ENCODE measurements at regions not wholly inside any gene's neighbourhood (a gene's known extent, or its start where the extent isn't known, plus 50 kb on each side); places are given as distances from the start of the nearest gene placed in this dataset.

DNA sequence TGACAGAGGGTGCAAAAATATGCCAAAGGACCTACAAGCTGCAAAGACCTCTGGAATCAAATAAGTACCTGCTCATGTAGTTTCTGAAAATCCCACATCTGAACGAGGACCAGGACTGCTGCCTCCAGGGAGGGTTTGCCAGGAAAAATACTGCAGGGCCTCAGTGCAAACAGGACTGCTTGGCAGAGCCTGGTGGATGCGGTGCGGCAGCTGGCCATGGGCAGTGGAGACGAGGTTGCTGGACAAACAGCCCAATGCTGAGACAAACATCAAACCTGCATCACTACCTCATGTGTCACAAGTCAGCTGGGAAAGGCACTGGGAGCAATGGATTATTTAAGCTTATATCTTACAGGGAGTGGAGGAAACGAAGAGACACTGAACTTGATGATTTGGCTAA is 238.8 kb downstream of the PAX1 start:
- intact Hi-C loops (cut with DNase I) = no loop called here
- DNase-seq (ENCODE audit: low spot score) = no peak

DNA sequence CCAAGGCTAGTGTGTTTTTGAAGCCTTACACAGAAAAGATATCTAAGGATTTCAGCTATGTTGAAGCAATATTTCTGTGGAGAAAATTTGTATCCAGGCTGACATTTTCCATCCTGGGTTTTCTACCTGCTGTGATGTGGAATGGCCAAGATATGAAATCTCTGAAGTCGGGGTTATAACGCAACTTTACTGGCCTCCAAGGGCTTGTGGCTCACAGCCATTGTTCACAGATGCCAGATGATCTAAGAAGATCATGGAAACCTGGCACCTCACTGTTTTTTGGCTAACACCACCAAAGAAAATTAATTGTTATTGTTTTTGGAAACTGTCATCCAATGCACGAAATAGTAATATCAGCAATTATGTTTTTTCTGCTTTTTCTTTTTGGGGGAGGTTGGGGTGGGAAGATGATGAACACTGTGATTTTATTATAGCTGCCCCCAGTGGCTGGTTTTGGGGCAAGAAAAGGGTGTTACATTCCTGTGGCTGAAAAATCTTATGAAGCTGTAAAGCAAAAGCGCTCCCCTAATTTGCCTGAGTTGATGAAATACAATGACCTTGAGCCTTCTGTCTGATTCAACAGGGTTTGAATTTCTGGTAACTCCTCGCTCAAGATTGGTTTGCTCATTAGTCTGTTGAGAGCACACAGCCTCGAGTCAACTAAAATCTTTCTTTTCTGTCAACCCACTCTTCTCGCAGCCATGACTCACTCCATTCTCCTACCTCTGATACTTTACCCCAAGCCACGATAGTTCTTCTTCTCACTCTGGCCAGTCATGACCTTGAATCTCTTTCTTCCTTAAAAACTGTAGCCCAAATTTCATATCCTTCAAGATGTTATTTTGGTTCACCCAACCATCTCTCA is 236.7 kb downstream of the PAX1 start:
- intact Hi-C loops (cut with DNase I) = no loop called here
- DNase-seq (ENCODE audit: low spot score) = no peak

DNA sequence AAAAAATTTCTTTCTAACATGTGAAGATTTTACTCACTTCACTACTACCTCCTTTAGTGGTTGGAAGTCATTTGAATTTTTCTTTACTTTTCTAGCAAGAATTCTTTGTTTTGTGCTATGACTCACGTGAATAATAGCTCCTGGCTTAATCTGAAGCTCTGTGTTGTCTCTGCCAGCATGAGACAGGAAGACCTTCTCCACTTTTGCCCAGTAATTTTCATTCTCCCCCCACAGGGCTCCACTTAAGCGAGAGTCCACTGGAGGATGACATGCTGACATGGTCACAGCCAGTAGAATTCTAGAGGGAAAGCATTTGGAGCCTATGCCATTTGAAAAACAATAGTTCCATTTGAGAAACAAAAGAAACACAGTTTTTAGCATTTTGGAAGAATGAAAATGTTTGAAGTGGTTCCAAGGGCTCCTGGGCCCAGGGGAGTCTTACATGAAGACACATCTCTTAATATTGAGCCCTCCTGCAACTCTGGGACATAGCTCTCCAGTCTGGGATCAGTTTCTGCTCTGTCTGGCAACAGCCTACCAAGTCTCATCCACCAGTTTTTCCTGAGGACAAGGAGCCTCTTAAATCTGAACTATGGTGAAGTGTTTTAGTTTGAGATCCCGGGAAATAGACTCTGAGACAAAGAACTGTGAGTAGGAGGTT is 231.4 kb downstream of the PAX1 start:
- intact Hi-C loops (cut with DNase I) = no loop called here
- no peak for DNase-seq (ENCODE audit: low spot score)

DNA sequence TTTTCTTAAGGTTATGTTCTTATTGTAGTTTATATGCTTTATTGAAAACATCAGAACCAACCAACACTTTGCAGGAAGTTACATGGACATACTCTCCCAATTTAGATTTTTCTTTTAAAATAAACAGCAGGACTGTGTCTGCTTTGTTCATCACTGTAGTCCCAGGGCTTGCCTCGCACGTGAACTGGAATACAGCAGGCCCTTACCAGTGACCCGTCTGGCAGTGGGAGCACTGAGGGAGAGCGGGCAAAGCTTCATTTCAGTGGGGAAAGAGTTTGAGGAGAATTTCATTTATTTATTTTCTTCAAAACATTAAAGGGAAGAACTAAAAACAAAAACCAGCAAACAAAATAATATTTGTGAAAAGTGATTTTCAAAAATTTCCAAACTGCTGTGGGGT is 230.8 kb downstream of the PAX1 start:
- intact Hi-C loops (cut with DNase I) = no loop called here
- no peak for DNase-seq (ENCODE audit: low spot score)

DNA sequence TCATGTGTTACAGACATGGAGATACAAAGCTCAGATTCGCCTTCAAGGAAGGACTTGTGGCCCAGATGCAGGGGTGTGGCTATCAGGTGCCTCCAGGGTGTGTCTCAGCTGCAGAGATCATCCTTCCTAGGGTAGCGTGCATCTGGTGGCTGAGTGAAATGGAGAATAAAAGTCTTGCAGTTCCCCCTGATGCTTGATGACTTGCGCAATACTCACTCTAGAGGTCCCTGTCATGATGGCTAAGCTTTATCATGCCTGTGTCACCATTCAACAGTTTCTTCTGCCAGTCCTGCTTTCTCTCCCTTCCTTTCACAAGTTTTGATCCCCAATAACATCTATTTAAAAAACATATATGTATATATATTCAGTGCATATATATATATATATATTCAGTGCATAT is 228.1 kb downstream of the PAX1 start:
- intact Hi-C loops (cut with DNase I) = no loop called here
- DNase-seq (ENCODE audit: low spot score) = no peak

DNA sequence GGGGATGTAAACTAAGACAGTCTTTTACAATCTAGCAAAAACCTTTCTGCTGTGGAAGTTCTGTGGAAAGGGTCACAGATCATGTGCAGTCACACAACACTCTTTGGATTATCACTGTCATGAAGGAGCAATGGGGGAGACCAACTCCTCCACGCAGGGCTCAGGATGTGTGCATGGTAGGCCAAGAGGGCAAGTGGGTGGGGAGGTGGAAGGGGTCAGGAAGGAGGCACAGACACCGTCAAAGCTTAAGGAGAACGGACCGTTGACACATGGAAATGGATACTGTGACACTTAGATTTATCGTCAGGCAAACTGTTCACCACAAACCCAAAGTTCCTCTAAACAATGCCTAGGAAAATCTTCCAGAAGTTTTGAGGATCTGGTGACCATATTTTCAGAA is 215.8 kb downstream of the PAX1 start:
- intact Hi-C loops (cut with DNase I) = no loop called here
- DNase-seq (ENCODE audit: low spot score) = no peak

DNA sequence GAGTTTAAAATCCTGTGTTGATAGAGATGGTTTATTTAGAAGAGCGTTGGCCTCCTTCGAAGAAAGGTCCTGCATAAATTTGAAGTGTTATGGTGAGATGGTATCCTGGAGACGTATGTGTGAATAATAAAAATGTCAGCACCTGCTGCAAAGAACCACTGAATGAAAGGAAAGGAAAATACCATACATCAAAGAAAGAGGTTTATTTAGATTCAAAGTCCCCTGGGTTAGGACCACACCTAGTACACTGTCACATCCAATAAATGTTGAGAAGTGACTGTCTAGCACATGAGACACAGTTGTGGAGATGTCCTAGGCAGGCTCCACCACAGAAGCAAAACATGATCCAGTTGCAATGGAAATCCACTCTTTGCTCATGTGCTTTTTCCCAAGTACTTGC is 214.7 kb downstream of the PAX1 start:
- DNase-seq (ENCODE audit: low spot score) = no peak
- intact Hi-C loops (cut with DNase I) = no loop called here

DNA sequence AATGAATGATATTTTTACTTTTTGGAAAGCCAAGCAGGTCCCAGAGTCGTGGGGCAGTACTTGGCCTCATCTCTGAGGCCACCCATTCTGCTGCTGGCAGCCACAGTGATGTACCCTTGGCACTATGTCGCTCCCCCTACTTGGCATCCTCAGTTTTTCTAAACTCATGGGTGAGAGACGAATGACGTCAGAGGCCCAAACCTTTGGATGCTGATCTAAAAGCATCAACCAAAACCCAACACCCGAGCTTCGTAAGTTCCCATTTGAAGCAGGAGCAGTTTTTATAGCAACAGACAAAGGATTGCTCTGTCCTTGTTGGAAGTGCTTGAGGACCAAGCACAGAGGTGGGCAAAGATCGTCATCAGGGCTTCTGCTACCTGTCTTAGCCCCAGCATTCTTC is 212.9 kb downstream of the PAX1 start:
- intact Hi-C loops (cut with DNase I) = no loop called here
- no peak for DNase-seq (ENCODE audit: low spot score)

DNA sequence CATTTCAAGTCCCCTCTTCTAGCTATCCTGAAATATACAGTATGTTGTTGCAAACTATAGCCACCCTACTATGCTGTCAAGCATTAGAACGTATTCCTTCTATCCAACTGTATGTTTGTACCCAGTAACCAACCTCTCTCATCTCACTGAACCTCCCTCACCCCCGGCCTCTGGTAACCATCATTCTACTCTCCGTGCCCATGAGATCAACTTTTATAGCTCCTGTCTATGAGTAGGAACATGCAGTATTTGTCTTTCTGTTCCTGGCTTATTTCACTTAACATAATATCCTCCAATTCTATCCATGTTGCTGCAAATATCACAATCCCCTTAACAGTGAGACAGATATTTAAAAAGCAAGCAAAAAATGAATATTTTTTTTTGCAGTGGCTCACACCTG is 196.9 kb downstream of the PAX1 start:
- DNase-seq (ENCODE audit: low spot score) = no peak
- intact Hi-C loops (cut with DNase I) = no loop called here

DNA sequence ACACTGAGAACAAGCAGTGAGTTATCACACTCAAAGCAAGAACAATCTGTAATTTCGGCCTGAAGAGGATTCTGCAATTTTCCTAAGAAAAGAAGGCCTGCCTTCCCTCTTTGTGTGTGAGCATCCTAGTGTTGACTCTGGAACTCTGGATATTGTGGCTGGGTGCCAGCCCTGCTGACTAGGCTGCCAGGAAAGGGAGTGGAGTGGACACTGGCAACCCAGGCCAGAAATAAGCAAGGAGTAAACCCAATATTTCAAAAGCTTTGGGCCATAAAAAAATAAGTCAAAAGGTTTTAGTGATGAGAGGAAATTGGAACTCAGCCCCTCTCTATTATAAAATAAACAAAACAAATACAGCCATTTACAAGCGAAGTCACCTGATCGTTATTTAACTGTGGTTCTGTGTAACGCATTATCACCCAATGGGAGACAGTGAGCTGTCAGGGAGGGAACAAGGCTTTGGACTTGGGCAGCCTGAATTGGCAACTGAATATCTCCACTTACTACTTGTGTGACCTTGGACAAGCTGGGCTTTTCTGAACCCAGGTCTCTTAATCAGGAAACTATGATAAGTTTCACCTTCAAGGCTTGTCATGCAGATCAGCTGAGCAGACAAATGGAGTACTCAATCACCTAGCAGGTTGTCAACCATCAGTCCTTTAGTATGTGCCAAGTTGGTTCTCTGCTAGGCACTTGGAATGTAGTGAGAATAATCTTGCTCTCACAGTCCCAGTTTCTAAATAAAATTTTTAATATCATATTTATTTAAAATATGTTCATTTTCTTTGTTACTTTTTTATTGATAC is 196.2 kb downstream of the PAX1 start:
- intact Hi-C loops (cut with DNase I) = no loop called here
- DNase-seq (ENCODE audit: low spot score) = no peak

DNA sequence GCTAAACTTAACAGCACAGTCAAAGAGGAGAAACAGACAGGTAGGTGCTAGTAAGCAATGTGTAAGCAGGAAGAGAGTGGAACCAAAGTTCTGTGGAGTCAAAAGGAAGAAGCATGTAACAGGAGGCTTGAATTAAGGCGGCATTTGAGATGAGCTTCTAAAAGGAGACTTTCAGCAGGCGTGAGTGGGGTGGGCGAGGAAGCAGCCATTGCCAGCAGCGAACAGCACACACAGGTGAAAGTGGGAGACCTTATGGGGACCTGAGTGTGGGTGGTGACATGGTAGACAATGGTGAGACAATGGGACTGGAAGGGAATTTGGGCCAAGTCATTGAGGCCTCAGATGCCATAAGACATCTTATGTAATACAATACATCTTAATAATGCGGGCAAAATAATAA is 195.0 kb downstream of the PAX1 start:
- intact Hi-C loops (cut with DNase I) = no loop called here
- no peak for DNase-seq (ENCODE audit: low spot score)

DNA sequence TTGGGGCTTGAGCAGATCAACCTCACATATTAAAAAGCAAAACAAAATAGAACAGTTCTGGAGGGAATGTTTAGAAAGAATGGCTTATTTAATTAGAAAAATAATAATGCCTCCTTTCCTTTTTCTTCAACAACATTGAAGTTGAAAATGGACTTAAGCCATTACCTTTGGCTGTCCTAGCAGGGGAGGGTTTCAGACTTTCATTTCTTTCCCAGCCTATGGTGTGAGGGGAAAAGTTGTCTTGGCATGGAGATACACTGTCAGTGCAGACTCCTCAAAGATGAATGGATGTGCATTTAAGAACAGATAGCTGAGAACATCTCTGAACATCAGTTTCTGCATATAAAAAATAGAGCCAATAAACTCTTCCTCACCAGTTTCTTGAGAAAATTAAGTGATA is 169.5 kb downstream of the PAX1 start:
- DNase-seq (ENCODE audit: low spot score) = no peak
- intact Hi-C loops (cut with DNase I) = no loop called here

DNA sequence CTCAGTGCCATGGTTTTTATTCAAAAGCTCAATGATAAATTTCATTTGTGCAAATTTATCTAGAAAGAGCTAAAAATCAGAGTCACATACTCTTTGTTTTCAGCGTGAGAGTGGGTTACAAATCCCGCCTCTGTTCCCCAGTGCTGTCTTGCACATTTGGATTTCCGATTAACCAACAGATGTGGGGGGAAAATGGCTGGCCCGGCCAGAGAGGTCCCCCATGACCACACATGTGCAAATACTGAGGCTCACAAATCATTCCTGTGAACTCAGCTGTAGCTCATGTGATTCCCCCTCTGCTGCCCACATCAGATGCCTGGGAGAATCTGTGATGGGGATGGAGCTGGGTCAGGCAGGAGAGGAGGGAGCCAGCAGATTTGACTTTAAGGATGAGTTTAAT is 168.7 kb downstream of the PAX1 start:
- DNase-seq (ENCODE audit: low spot score) = no peak
- intact Hi-C loops (cut with DNase I) = no loop called here

DNA sequence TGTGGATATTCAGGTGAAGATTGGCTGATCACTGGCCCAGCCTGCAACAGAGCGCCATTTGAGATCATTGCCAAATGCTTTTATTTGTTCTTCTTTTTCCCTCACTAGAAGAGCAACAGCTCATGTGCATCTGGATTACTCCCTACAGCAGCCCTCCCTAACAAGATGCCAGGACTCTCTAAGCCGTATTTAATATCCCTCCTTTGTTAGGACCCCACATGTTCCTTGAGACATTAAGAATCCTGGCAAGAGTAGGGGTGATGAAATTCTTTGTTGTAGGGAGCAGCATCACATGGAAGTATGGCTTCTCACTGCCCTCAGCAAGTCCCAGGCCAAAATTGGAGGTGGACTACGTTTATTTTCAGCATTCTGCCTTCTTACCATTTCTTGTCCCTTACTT is 167.8 kb downstream of the PAX1 start:
- no peak for DNase-seq (ENCODE audit: low spot score)
- intact Hi-C loops (cut with DNase I) = no loop called here

DNA sequence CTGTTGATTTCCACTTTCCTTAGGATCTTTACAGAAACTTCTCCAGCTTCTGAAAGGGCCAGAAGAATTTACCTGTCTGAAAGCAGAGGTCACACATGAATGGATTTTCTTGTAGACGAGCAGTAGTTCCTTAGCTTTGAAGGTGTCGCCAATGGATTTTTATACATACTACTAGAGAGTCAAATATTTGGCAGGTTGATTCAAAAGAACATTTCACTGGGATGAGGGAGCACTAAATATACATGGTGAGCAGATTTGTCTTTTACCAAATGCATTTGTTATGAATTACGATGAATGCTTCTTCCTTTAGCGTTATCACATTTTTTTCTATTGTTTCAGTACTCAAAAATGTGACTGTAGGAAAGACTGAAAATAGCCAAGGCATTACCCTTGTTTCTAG is 162.3 kb downstream of the PAX1 start:
- no peak for DNase-seq (ENCODE audit: low spot score)
- intact Hi-C loops (cut with DNase I) = no loop called here

DNA sequence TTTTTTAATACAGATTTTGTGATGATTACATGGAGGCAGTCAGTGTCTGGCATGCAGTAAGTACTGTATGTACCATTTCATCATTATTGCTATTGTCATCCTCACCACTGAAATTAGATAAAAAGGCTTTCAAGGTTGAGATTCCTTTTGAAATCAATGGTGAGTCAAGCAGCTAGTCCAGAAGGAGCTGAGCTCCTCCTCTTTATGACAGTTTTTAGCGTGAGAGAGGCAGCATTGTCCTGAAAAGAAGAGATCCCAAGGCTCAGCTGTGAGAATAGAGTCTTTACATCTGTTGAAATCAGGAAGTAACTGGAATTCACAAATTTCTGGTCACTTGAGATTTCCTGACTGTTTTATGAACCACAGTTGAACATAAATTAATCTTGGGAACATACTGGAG is 161.9 kb downstream of the PAX1 start:
- intact Hi-C loops (cut with DNase I) = no loop called here
- no peak for DNase-seq (ENCODE audit: low spot score)

DNA sequence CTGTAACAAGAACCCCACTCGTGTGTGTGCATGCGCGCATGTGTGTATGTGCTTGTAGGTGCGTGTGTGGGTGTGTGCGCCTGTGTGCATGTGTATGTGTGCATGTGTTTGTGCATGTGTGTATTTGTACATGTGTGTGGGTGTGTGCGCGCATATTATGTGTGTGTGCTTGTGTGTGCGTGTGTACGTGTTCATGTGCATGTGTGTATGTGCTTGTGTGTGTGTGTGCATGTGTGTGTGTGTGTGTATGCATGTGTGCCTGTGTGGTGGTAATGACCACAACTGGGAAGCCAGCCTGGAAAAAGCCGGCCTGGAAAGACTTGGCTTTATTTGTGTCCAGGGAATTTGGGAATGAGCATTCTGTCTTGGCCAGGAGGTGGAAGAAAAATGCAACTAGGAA is 157.5 kb downstream of the PAX1 start:
- no peak for DNase-seq (ENCODE audit: low spot score)
- intact Hi-C loops (cut with DNase I) = no loop called here

DNA sequence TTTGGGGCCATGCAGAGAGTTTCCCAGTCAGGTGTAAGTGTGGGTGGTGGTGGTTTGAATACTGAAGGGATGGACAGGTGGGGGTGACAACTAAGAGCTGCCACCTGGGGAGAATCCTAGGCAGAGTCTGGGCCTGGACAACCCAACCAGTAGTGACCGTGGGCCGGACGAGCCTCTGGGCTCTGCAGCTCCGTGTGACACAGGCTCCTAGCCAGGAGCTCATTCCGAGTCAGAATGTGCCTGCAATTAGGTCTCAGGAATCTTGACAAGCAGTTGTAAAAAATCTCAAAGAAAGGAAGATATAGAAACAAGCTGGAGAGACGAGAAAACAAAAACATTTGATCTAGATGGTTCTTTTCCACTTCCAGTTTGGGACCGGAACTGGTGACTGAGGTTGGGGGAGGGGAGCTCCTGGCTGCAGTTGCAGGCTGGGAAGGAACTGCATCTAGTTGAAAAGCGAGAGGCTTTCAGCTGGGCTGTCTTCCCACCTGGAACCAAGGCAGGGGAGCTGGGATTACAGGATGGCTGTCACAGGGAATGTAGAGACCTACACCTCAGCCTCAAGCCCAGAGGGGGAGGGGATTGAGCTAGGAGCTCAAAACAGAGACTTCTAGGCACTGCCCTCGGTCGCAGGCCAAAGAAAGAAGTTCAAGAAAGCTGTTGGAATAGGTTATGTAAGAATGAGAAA is 156.9 kb downstream of the PAX1 start:
- intact Hi-C loops (cut with DNase I) = no loop called here

DNA sequence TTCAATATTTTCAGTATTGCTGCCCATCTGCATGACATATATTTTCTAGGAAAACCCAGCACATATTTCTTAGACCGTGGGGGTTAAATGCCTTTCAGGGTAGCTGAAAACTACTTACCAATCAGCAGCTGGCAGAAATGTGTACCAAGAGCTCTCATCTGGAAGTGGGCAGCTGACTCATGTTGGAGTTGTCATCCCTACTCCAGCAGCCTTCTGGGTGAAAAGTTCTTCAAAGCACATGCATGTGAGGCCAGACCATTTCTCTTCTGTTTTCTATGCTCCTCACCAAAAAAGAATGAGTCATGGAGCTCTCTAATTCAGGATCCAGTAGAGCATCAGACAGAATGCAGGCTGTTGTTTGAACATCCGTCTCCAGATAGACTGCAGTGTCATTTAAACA is 135.5 kb downstream of the PAX1 start:
- intact Hi-C loops (cut with DNase I) = no loop called here
- DNase-seq (ENCODE audit: low spot score) = no peak

More for the DNA sequence above, 156.9 kb downstream of the PAX1 start:
- no peak for DNase-seq (ENCODE audit: low spot score)

DNA sequence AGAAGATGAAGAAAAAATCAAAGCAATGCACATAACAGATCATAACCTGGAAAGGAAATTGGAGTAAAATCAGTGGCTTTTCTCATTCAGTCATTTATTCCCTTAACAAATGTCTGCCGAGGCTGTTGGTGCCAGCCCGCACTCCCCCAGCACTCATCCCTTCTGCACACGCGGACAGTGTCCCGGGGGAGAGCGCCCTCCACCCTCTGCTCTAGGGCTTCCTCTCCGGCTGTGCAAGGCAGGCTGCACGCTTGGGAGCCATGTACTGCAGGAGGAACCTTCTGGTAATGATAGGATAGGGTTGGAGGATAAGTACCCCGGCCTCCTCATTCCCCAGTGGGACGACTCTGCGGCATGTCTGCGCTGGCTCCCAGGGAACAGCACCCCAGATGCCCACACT is 134.5 kb downstream of the PAX1 start:
- intact Hi-C loops (cut with DNase I) = no loop called here

More for the DNA sequence above, 134.5 kb downstream of the PAX1 start:
- DNase-seq (ENCODE audit: low spot score) = no peak
